GM19463 (cell line): ENCODE measurements at regions not wholly inside any gene's neighbourhood (a gene's known extent, or its start where the extent isn't known, plus 50 kb on each side); places are given as distances from the start of the nearest gene placed in this dataset.

Experiments
- ATAC-seq: cut with Tn5 transposase; IDR thresholded peaks from one replicate; pipeline ENCODE4 v1.9.1; 2021; ENCODE audit warnings: mild to moderate bottlenecking, moderate library complexity; ENCODE audit not compliant: unreplicated experiment

GRCh38 chr10:105342606-105343005, 701.5 kb downstream of the SORCS3 start:
- ATAC-seq = no peak

GRCh38 chr10:105339669-105340068, 698.6 kb downstream of the SORCS3 start:
- no peak for ATAC-seq

GRCh38 chr10:105328503-105329133, 687.5 kb downstream of the SORCS3 start:
- no peak for ATAC-seq
